HG02588 (cell line): ENCODE measurements at regions not wholly inside any gene's neighbourhood (a gene's known extent, or its start where the extent isn't known, plus 50 kb on each side); places are given as distances from the start of the nearest gene placed in this dataset.
"Not testable (repeated sequence)": the region's sequence is repeated elsewhere in the genome, so short reads cannot be mapped to it uniquely, and the experiment has no call there.

Experiments
- ATAC-seq: cut with Tn5 transposase; IDR thresholded peaks from one replicate; pipeline ENCODE4 v1.9.1; 2021; ENCODE audit warnings: mild to moderate bottlenecking, moderate library complexity; ENCODE audit not compliant: unreplicated experiment

DNA sequence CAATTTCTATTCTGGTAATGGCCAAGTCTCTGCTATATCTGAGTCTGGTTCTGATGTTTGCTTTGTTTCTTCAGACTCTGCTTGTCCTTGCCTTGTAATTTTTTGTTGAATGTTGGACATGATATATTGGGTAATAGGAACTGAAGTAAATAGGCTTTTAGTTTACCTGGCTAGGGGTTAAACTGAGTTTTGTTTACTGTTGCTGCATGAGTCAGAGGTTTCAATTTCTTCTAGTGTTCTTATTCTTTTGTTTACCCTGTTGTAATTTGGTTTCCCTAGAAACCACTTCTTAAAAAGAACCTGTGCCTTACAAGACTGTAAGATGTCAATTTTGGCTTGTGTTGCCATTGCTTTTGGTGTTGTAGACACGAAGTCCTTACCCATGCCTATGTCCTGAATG lies 285.0 kb upstream of the KCNH7 start:
- no peak for ATAC-seq

- ATAC-seq = no peak
Observed at GRCh38 chr2:163122257-163122656, 283.7 kb upstream of the KCNH7 start.

GRCh38 chr2:163121483-163121882 lies 282.9 kb upstream of the KCNH7 start:
- no peak for ATAC-seq

DNA sequence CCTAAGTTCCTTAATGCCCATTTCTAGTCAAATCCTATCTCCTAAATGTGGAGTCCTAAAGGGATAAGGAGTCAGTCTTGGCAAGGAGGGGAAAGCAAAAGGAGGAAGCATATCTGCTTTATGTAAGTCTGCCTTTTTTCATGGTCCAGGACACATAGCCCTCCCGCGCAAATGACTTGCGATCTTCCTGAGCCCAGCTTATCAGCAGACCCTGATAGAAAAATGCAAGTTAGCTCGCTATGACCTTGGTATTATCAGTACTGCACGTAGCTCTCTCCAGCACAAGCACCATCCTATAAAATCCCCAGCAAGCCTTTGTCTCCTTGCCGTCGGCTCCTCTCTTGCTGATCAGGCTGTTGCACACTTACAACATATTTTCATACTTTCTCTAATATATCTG lies 281.4 kb upstream of the KCNH7 start:
- ATAC-seq = no peak

- ATAC-seq = no peak
Observed at GRCh38 chr2:163086940-163087339, 248.4 kb upstream of the KCNH7 start.

GRCh38 chr2:163085366-163086024 lies 246.9 kb upstream of the KCNH7 start:
- ATAC-seq = not testable (repeated sequence)

DNA sequence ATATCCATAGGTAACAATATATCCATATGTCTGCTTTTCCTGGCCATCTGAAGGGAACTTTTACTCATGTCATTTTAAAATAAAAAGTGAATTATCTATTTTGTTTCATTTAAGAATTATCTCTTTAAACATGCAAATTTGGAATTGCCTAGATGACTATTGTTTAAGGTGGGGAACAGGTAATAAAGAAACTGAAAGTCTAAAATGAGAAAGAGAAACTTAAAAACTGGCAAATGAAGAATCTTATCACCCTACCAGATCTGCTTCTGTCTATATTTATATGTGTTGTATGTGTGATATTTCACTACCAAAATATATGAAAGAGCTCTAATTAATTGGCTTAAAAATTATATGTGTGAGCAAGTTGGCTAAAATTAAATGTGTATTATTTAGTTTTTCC lies 243.2 kb upstream of the KCNH7 start:
- ATAC-seq = no peak

GRCh38 chr2:163077241-163077640 lies 238.7 kb upstream of the KCNH7 start:
- ATAC-seq = no peak

- no peak for ATAC-seq
Observed at GRCh38 chr2:163066085-163066484, 227.5 kb upstream of the KCNH7 start.

GRCh38 chr2:163062524-163062923 lies 224.0 kb upstream of the KCNH7 start:
- ATAC-seq = no peak

- ATAC-seq = no peak
Observed at GRCh38 chr2:163046615-163047014, 208.0 kb upstream of the KCNH7 start.

DNA sequence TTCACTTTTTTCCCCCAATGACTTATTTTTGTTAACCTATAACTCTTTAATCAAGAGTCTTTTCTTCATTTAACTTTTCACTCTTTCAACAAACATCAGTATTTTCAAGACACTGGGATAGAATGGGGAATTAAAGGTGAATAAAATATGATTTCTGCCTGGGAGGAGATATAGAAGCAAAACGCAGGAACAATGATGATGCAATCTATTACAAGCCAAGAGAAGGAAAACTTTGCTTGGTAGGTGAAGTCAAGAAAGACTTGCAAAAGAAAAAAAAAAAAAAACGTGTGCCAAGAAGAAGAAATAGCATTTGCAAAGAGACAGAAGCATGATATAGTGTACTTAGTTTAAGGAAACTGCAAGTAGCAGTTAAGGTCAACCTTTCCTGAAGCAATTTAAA lies 207.3 kb upstream of the KCNH7 start:
- ATAC-seq = no peak

DNA sequence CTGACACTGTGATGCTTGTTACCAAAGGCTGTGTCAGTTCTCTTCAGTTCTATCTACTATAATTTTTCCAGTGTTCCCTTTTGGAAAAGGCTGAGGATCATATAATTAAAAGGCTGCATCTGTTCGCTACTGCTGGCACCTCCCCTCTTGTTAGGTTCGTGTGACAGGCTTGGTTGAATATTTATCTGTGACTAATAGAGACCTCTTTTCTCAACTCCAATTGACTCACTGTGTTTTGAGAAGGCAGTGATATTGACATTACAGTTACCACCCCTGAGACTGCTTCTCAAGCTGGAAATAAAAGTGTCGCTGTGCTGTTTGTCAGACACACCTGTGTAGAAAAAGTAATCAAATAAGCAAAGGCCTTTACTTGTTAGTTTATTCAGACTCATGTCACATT lies 205.5 kb upstream of the KCNH7 start:
- ATAC-seq = no peak

DNA sequence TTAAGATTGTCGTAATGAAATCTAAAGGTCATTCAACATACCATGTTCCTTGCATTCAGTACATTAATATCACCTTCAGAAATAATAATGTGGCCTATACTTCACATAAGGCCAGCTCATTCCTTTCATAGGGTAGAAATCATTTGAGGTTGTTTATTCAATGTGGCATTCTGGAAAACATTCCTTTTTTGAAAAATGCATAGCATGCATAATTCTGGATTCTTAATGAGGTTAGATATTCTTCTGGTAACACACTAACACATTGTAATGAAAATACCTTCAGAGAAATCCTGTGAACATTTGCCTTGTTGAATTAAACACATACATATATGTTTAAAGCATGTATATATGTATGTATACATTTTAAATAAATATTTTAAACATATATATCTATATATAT lies 204.6 kb upstream of the KCNH7 start:
- no peak for ATAC-seq

DNA sequence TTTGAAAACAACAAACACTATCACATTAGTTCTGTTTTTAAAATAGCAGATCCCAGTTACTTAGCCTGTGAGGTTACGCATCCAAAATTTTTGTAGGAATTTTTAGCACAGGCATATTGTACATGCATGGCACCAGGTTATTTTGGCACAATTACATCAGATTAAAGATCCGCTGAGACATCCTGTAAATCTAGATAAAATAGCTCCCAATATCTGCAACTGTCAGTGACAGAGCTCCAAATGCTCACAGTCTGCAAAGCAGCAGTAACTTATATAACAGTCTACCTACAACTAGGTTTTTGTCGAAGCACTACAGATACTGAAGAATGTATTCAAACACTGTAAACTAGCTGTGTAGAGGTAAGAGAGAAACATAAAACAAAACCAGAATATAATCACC lies 200.7 kb upstream of the KCNH7 start:
- no peak for ATAC-seq

GRCh38 chr2:163028807-163029206 lies 190.2 kb upstream of the KCNH7 start:
- no peak for ATAC-seq

GRCh38 chr2:163026136-163026775 lies 187.7 kb upstream of the KCNH7 start:
- ATAC-seq = not testable (repeated sequence)

GRCh38 chr2:163016882-163017281 lies 178.3 kb upstream of the KCNH7 start:
- ATAC-seq = not testable (repeated sequence)

DNA sequence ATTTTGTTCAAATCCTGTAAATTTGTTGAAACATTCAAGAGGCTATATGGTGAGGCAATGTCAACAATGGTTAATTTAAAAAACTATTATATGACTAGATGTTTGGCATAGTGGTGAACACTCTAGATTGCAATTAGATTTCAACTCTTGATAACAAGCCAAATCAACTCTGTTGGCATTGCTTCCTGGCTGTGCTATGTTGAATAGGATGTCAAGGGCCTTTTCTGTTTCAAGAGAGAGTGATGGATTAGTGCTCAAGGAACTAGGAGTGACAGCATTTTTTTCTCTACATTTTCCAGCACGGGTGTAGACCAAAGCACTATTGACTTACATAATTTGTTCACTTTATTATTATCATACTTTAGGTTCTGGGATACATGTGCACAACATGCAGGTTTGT lies 172.4 kb upstream of the KCNH7 start:
- no peak for ATAC-seq

- no peak for ATAC-seq
Observed at GRCh38 chr2:163008642-163009041, 170.1 kb upstream of the KCNH7 start.

GRCh38 chr2:162994718-162995117 lies 156.2 kb upstream of the KCNH7 start:
- ATAC-seq = no peak

DNA sequence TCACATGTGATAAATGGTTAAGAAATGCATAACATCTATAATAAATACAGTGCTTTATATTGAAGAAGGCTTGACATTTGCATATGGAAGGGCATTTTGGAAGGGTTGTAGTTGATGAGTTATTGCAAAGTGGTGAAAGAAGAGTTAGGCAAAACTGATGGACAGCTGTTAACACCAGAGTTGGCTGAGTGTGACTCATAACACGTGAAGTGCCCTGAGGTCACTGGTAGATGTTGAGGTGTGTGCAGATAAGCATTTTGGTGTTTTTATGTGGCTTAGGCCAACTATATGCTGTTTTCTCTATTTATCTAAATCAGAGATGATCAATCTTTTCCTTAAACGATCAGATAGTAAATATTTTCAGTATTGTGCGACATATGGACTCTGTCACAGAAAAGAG lies 154.3 kb upstream of the KCNH7 start:
- no peak for ATAC-seq

GRCh38 chr2:162989507-162989906 lies 150.9 kb upstream of the KCNH7 start:
- no peak for ATAC-seq
